LNCAP (cell line): ENCODE measurements at regions not wholly inside any gene's neighbourhood (a gene's known extent, or its start where the extent isn't known, plus 50 kb on each side); places are given as distances from the start of the nearest gene placed in this dataset.
A peak's percentile ranks its signal among the peaks of the same experiment; 100 is the strongest.

ENCODE experiments used
- CTCF ChIP-seq: fragments of 450-650 bp; IDR thresholded peaks from 2 replicates; pipeline ENCODE4 v1.5.1; 2017; ENCODE audit warnings: mild to moderate bottlenecking

GRCh38 chr6:141635621-141636020, 497.1 kb upstream of the GJE1 start:
- TF ChIP-seq CTCF: no peak

- TF ChIP-seq CTCF: no peak
Observed at GRCh38 chr6:141634269-141634668, 498.5 kb upstream of the GJE1 start.

GRCh38 chr6:141624301-141624700, 508.4 kb upstream of the GJE1 start:
- no peak for TF ChIP-seq CTCF

- no peak for TF ChIP-seq CTCF
Observed at GRCh38 chr6:141618180-141618581, 514.5 kb upstream of the GJE1 start.

GRCh38 chr6:141610741-141611140, 522.0 kb upstream of the GJE1 start:
- peak; percentile 42 for TF ChIP-seq CTCF

- TF ChIP-seq CTCF: no peak
Observed at GRCh38 chr6:141607956-141608355, 524.8 kb upstream of the GJE1 start.

GRCh38 chr6:141598487-141598886, 534.2 kb upstream of the GJE1 start:
- TF ChIP-seq CTCF: no peak

GRCh38 chr6:141594874-141595273, 537.9 kb upstream of the GJE1 start:
- peak; percentile 46 for TF ChIP-seq CTCF
